Natural killer cell (primary cell): ENCODE measurements at regions not wholly inside any gene's neighbourhood (a gene's known extent, or its start where the extent isn't known, plus 50 kb on each side); places are given as distances from the start of the nearest gene placed in this dataset.
"Not testable (repeated sequence)": the region's sequence is repeated elsewhere in the genome, so short reads cannot be mapped to it uniquely, and the experiment has no call there.

Source experiments
- ATAC-seq, 3 donors: fragments of 150-1000 bp in 2 of 3; fragments of 200-7000 bp in 1 of 3; cut with Tn5 transposase; 1 replicate in 1 of 3; 2 replicates in 2 of 3; pipeline ENCODE4 v1.10.0; 2021; ENCODE audit warnings: mild to moderate bottlenecking in 2 of 3, moderate library complexity in 2 of 3
- DNase-seq, 2 donors: peaks; one replicate each; pipeline versions ENCODE4 v3.0.0 to v3.0.0-alpha.2; 2013 to 2021; ENCODE audit warnings: mixed read lengths in 1 of 2
- H3K27ac ChIP-seq: one replicate; pipeline ENCODE4 v1.5.1; 2013; ENCODE audit warnings: mild to moderate bottlenecking, low read length
- H3K27me3 ChIP-seq: one replicate; pipeline ENCODE4 v1.6.1; 2013; ENCODE audit warnings: low read length; ENCODE audit not compliant: control insufficient read depth, insufficient read depth
- H3K36me3 ChIP-seq: one replicate; pipeline ENCODE4 v1.6.1; 2013; ENCODE audit warnings: low read length; ENCODE audit not compliant: control insufficient read depth, insufficient read depth
- H3K4me1 ChIP-seq: one replicate; pipeline ENCODE4 v1.6.1; 2013; ENCODE audit warnings: low read length; ENCODE audit not compliant: control insufficient read depth, insufficient read depth
- H3K4me3 ChIP-seq: one replicate; pipeline ENCODE4 v1.5.1; 2013; ENCODE audit warnings: low read length
- H3K9me3 ChIP-seq: one replicate; pipeline ENCODE4 v1.6.1; 2013; ENCODE audit warnings: low read length; ENCODE audit not compliant: control insufficient read depth, insufficient read depth
- H3K27ac Mint-ChIP-seq, 2 donors: one replicate each; pipeline ENCODE4 v1.8.0; 2022; ENCODE audit warnings: mild to moderate bottlenecking in 2 of 2, mixed read lengths in 2 of 2, moderate library complexity in 1 of 2
- H3K27me3 Mint-ChIP-seq, 2 donors: one replicate each; pipeline ENCODE4 v1.8.0; 2022; ENCODE audit warnings: low read depth in 2 of 2, mixed read lengths in 2 of 2
- H3K36me3 Mint-ChIP-seq: one replicate; pipeline ENCODE4 v1.8.0; 2022; ENCODE audit warnings: mixed read lengths
- H3K4me1 Mint-ChIP-seq, 2 donors: one replicate each; pipeline ENCODE4 v1.8.0; 2022; ENCODE audit warnings: mixed read lengths in 2 of 2
- H3K4me3 Mint-ChIP-seq: one replicate; pipeline ENCODE4 v1.8.0; 2022; ENCODE audit warnings: mild to moderate bottlenecking, moderate library complexity, mixed read lengths
- H3K9me3 Mint-ChIP-seq, 2 donors: one replicate each; pipeline ENCODE4 v1.8.0; 2022; ENCODE audit warnings: mixed read lengths in 2 of 2
- WGBS: methylation state at CpG from one replicate; pipeline ENCODE4 v1.1.7; 2013; ENCODE audit warnings: missing lambda C conversion rate; ENCODE audit not compliant: insufficient coverage; 5-methylcytosine and 5-hydroxymethylcytosine counted together
- intact Hi-C: fragments of 100-400 bp; cut with micrococcal nuclease; formaldehyde crosslinking; loops from one replicate; pipeline ENCODE4 v1.14.2; 2022
- TF ChIP-seq, protein P1 (sequence below): fragments of 200-600 bp; IDR thresholded peaks from one replicate; pipeline ENCODE4 v1.8.0; 2022; ENCODE audit warnings: antibody characterized with exemption

DNA sequence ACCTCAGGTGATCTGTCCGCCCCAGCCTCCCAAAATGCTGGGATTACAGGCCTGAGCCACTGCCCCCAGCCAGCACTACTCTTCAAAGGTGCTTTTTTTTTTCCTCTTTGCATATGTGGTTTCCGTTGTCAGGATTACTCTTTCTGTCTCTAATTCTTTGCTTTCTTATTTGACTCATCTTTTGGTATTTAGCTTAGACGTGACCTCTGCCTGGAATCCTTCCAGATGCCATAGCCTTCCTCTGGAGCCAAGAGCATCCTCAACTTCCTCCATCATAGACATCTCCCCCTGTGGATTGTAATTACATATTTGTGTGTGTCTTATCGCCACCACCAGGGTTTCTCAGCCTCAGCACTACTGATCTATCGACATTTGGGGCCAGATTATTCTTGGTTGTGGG is 84.4 kb upstream of the XYLT1 start:
- H3K36me3 ChIP-seq, result no peaks in the 10 kb centered on the region
- H3K27me3 ChIP-seq, result no peaks in the 10 kb centered on the region
- ATAC-seq (no peak), DNase-seq (no peak)
- no peaks in the 10 kb centered on the region for H3K4me1 ChIP-seq
- Mint-ChIP-seq H3K4me1 (no peaks in the 10 kb centered on the region), H3K27ac (no peak overlapping the region), H3K36me3 (no peaks in the 10 kb centered on the region), H3K9me3 (no peaks in the 10 kb centered on the region), H3K27me3 (peaks cover 14 to 15% of the 10 kb centered on the region in 2 donors), H3K4me3 (no peak overlapping the region)
- TF ChIP-seq, protein P1, sequence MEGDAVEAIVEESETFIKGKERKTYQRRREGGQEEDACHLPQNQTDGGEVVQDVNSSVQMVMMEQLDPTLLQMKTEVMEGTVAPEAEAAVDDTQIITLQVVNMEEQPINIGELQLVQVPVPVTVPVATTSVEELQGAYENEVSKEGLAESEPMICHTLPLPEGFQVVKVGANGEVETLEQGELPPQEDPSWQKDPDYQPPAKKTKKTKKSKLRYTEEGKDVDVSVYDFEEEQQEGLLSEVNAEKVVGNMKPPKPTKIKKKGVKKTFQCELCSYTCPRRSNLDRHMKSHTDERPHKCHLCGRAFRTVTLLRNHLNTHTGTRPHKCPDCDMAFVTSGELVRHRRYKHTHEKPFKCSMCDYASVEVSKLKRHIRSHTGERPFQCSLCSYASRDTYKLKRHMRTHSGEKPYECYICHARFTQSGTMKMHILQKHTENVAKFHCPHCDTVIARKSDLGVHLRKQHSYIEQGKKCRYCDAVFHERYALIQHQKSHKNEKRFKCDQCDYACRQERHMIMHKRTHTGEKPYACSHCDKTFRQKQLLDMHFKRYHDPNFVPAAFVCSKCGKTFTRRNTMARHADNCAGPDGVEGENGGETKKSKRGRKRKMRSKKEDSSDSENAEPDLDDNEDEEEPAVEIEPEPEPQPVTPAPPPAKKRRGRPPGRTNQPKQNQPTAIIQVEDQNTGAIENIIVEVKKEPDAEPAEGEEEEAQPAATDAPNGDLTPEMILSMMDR, result no peak
- 75% methylated on average over 5 of the region's 5 CpGs for WGBS
- no peak overlapping the region for H3K27ac ChIP-seq
- intact Hi-C loops, result no loop called here
- no peak overlapping the region for H3K4me3 ChIP-seq
- H3K9me3 ChIP-seq, result no peaks in the 10 kb centered on the region

DNA sequence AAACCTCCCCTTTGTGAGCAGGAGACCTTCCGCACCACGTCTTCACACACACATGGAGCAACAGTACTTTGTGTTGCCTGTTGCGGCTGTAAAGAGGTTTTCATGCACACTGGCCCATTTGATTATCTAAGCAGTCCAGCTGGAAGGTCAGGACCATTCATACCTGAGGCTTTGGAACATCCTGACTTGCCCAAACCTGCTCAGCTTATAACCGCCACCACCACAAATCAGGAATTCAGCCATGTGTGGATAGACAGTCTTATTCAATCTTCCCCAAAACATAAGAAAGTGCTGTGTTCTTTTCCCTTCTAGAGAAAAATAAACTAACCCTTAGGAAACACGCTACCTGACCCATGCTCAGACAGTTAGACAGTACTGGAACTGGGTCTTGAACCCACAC is 81.6 kb upstream of the XYLT1 start:
- intact Hi-C loops, result no loop called here
- H3K36me3 Mint-ChIP-seq, result no peaks in the 10 kb centered on the region
- H3K27me3 Mint-ChIP-seq, result peaks cover 7 to 10% of the 10 kb centered on the region in 2 donors
- Histone ChIP-seq H3K27me3 (no peaks in the 10 kb centered on the region), H3K27ac (no peak overlapping the region), H3K36me3 (no peaks in the 10 kb centered on the region), H3K9me3 (no peaks in the 10 kb centered on the region), H3K4me3 (no peak overlapping the region), H3K4me1 (no peaks in the 10 kb centered on the region)
- TF ChIP-seq, protein P1, result no peak
- no peaks in the 10 kb centered on the region for H3K9me3 Mint-ChIP-seq
- H3K4me1 Mint-ChIP-seq, result no peaks in the 10 kb centered on the region
- 91% methylated on average over 5 of the region's 5 CpGs for WGBS
- DNase-seq (no peak), ATAC-seq (no peak)
- H3K27ac Mint-ChIP-seq, result no peak overlapping the region
- no peak overlapping the region for H3K4me3 Mint-ChIP-seq

GRCh38 chr16:17551682-17552081 is 80.9 kb upstream of the XYLT1 start:
- ATAC-seq, H3K4me1 Mint-ChIP-seq, H3K36me3 ChIP-seq, H3K4me3 Mint-ChIP-seq, H3K4me1 ChIP-seq, H3K27ac Mint-ChIP-seq, H3K4me3 ChIP-seq, H3K9me3 Mint-ChIP-seq, DNase-seq, H3K27ac ChIP-seq, H3K9me3 ChIP-seq, intact Hi-C loops, H3K27me3 ChIP-seq, H3K36me3 Mint-ChIP-seq: not testable (repeated sequence)
- WGBS, result 92% methylated on average over 6 of the region's 6 CpGs
- peaks cover 7 to 10% of the 10 kb centered on the region in 2 donors for H3K27me3 Mint-ChIP-seq

- H3K4me3 ChIP-seq, result no peak overlapping the region
- H3K4me1 ChIP-seq, result no peaks in the 10 kb centered on the region
- H3K36me3 ChIP-seq, result no peaks in the 10 kb centered on the region
- no peaks in the 10 kb centered on the region for H3K4me1 Mint-ChIP-seq
- H3K27ac Mint-ChIP-seq, result no peak overlapping the region
- intact Hi-C loops, result no loop called here
- no peak overlapping the region for H3K27ac ChIP-seq
- H3K9me3 ChIP-seq, result no peaks in the 10 kb centered on the region
- no peaks in the 10 kb centered on the region for H3K27me3 ChIP-seq
- no peaks in the 10 kb centered on the region for H3K36me3 Mint-ChIP-seq
- ATAC-seq (no peak), DNase-seq (no peak)
- peaks cover 2 to 8% of the 10 kb centered on the region in 2 donors for H3K27me3 Mint-ChIP-seq
- no peaks in the 10 kb centered on the region for H3K9me3 Mint-ChIP-seq
- 55% methylated on average over 4 of the region's 4 CpGs for WGBS
- no peak overlapping the region for H3K4me3 Mint-ChIP-seq
- TF ChIP-seq, protein P1, result no peak
Measured at GRCh38 chr16:17548825-17549224, 78.1 kb upstream of the XYLT1 start.
